Right lobe of liver (tissue), 6 donors: ENCODE measurements at regions not wholly inside any gene's neighbourhood (a gene's known extent, or its start where the extent isn't known, plus 50 kb on each side); places are given as distances from the start of the nearest gene placed in this dataset.

Source experiments
- ATAC-seq, 4 donors: fragments of 200-7000 bp; cut with Tn5 transposase; one replicate each; pipeline ENCODE4 v1.9.1; 2020; ENCODE audit warnings: mild to moderate bottlenecking in 4 of 4, moderate library complexity in 4 of 4
- DNase-seq, 3 donors: peaks; one replicate each; pipeline ENCODE4 v3.0.0-alpha.2; 2020
- H3K27ac ChIP-seq, 3 donors: fragments of 200-600 bp; one replicate each; pipeline ENCODE4 v1.8.0; 2022
- H3K27me3 ChIP-seq, 2 donors: fragments of 200-600 bp; one replicate each; pipeline ENCODE4 v1.8.0; 2022
- H3K36me3 ChIP-seq, 4 donors: fragments of 200-600 bp; sonication (generic) in 1 of 4; one replicate each; pipeline versions ENCODE4 v1.5.1 to v1.8.0; 2017 to 2022; ENCODE audit warnings: control low read depth in 1 of 4
- H3K4me1 ChIP-seq, 4 donors: fragments of 200-600 bp; sonication (generic) in 1 of 4; one replicate each; pipeline versions ENCODE4 v1.5.1 to v1.8.0; 2017 to 2022; ENCODE audit warnings: control low read depth in 1 of 4
- H3K4me3 ChIP-seq, 3 donors: fragments of 200-600 bp; one replicate each; pipeline ENCODE4 v1.8.0; 2022
- H3K9me3 ChIP-seq, 4 donors: fragments of 200-600 bp; sonication (generic) in 1 of 4; one replicate each; pipeline versions ENCODE4 v1.5.1 to v1.8.0; 2017 to 2022; ENCODE audit warnings: control low read depth in 1 of 4
- POLR2A ChIP-seq: fragments of 450-650 bp; IDR thresholded peaks from one replicate; pipeline ENCODE4 v1.6.1; 2017; ENCODE audit warnings: antibody characterized with exemption, mild to moderate bottlenecking
- WGBS: methylation state at CpG from one replicate; pipeline ENCODE4 v1.1.6; 2018; ENCODE audit warnings: low coverage, low lambda C conversion rate; ENCODE audit not compliant: insufficient coverage; ENCODE audit errors: missing lambda C conversion rate; 5-methylcytosine and 5-hydroxymethylcytosine counted together
- intact Hi-C, 2 donors: fragments of 100-400 bp; cut with DNase I; formaldehyde crosslinking; loops; one replicate each; pipeline versions ENCODE4 v1.11.2 to v1.14.1; 2022
- TF ChIP-seq, protein P1 (sequence below), 4 donors: fragments of 200-600 bp in 3 of 4; fragments of 450-650 bp in 1 of 4; IDR thresholded peaks; one replicate each; pipeline versions ENCODE4 v1.5.1 to v1.8.0; 2016 to 2022; ENCODE audit warnings: antibody characterized with exemption in 4 of 4, mild to moderate bottlenecking in 2 of 4
- donor health status: DM: no; HTN: yes; CAD: no.
- donor health status: DM: no; HTN: no; CAD: no.
- donor health status: DM: no; HTN: no; CAD: no.
- donor health status: DM: no; HTN: yes; CAD: no.
- donor health status: DM: no; HTN: yes; CAD: no.

DNA sequence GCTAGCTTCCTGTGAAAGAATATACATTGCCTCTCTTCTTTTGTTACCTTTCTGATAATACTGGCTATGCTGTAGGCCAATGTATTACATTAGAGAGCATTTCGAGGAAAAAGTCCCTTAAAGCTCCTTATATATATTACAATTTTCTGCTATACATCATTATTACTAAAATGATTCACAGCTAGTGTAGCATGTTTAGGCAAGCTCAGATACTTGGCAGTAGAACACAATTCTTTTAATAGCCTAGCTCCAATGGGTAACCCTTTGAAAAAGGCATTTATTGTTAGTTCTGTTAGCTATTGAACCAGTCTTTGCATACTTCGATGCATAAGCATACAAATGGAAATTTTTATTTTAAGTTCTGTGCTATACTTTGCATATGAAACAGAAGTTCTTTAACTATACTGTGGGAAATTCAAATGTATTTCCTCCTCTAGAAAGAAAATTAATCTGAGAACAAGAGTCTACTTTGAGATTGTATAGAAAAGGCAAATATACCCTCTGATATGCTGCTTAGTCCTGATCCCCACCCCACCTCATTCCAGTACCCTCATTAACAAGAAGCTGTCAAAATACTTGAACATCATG lies 55.6 kb upstream of the SKAP2 start:
- Histone ChIP-seq H3K36me3 (no peaks in the 10 kb centered on the region), H3K27ac (no peak overlapping the region), H3K27me3 (no peaks in the 10 kb centered on the region), H3K9me3 (no peaks in the 10 kb centered on the region), H3K4me1 (no peaks in the 10 kb centered on the region), H3K4me3 (no peak overlapping the region)
- intact Hi-C loops: no loop called here
- 56% methylated on average over 2 of the region's 2 CpGs for WGBS
- DNase-seq (no peak), ATAC-seq (no peak)
- no peak for TF ChIP-seq POLR2A
- TF ChIP-seq, protein P1, sequence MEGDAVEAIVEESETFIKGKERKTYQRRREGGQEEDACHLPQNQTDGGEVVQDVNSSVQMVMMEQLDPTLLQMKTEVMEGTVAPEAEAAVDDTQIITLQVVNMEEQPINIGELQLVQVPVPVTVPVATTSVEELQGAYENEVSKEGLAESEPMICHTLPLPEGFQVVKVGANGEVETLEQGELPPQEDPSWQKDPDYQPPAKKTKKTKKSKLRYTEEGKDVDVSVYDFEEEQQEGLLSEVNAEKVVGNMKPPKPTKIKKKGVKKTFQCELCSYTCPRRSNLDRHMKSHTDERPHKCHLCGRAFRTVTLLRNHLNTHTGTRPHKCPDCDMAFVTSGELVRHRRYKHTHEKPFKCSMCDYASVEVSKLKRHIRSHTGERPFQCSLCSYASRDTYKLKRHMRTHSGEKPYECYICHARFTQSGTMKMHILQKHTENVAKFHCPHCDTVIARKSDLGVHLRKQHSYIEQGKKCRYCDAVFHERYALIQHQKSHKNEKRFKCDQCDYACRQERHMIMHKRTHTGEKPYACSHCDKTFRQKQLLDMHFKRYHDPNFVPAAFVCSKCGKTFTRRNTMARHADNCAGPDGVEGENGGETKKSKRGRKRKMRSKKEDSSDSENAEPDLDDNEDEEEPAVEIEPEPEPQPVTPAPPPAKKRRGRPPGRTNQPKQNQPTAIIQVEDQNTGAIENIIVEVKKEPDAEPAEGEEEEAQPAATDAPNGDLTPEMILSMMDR (IDR thresholded peaks at IDR 0.05): no peak

DNA sequence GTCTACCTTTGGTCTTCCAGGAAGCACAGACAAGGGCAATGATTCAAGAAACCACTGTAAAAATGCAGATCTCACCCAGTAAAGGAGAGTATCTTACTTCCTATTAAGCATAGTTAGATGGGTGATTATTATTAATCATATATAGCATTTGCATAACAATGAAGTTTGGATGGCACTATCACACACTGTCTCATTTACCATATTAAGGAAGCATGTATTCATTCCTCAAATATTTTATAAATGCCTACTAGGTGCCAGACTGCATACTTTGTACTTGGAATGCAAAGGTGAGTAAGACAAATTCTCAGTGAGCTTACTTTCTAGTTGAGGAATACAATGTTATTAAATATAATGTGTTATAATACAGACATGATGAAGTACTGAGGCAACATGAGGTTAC lies 53.9 kb upstream of the SKAP2 start:
- TF ChIP-seq POLR2A: no peak
- TF ChIP-seq, protein P1 (IDR thresholded peaks at IDR 0.05): no peak
- H3K4me3 ChIP-seq: no peak overlapping the region
- H3K27ac ChIP-seq: no peak overlapping the region
- intact Hi-C loops: no loop called here
- DNase-seq (no peak), ATAC-seq (no peak)
- H3K9me3 ChIP-seq: no peaks in the 10 kb centered on the region
- H3K36me3 ChIP-seq: no peaks in the 10 kb centered on the region
- no peaks in the 10 kb centered on the region for H3K4me1 ChIP-seq
- H3K27me3 ChIP-seq: no peaks in the 10 kb centered on the region

DNA sequence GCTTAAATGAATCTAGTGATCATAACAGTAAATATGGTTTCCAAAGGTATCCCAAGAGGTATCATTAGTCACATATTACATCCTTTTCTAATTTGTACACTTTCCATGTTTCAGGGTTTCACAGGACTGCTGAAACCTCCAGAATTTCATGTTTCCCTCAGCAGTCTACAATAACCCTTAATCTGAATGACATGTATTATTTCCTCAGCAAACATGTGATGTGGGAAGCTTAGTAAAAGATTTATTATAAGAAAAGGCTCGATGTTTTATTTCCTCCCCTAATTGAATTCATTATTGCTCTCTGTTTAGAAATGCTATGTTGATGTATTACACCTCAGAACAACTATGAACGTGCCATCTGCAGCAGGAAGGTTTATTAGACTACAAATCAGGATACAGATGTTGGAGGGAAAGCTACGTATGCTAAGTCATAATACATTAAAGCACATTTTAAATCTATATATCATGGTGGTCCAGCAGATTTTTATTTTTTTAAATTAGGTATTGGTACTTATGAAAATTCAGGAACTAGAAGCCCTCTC lies 52.5 kb upstream of the SKAP2 start:
- intact Hi-C loops: no loop called here
- H3K36me3 ChIP-seq: no peaks in the 10 kb centered on the region
- no peaks in the 10 kb centered on the region for H3K9me3 ChIP-seq
- H3K27me3 ChIP-seq: no peaks in the 10 kb centered on the region
- no peaks in the 10 kb centered on the region for H3K4me1 ChIP-seq
- no peak for ATAC-seq
- 49% methylated on average over 3 of the region's 3 CpGs for WGBS
- TF ChIP-seq POLR2A: no peak
- TF ChIP-seq, protein P1 (IDR thresholded peaks at IDR 0.05): no peak
- DNase-seq: no peak
- no peak overlapping the region for H3K27ac ChIP-seq
- H3K4me3 ChIP-seq: no peak overlapping the region

DNA sequence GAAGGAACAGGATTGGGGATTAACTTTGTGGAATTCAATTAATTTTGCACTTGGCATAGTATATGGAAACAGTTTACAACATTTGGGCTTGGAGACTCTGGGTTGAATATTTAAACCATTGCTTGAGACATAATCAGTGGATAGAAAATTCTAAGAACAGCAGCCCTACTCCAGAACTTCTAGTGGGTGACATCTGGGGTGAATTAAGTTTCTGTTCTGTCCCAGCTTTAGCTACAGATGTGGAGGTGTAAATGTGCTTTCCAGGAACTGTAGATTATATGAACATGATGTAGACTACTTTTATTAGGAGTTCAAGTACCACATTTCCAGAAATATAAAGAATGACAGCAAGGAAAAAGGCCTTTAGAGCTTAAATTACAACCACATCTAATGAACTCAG lies 51.9 kb upstream of the SKAP2 start:
- intact Hi-C loops: no loop called here
- Histone ChIP-seq H3K4me3 (no peak overlapping the region), H3K27me3 (no peaks in the 10 kb centered on the region), H3K36me3 (no peaks in the 10 kb centered on the region), H3K9me3 (no peaks in the 10 kb centered on the region), H3K27ac (no peak overlapping the region), H3K4me1 (no peaks in the 10 kb centered on the region)
- ATAC-seq: no peak
- DNase-seq: no peak
- TF ChIP-seq, protein P1 (IDR thresholded peaks at IDR 0.05): no peak
- TF ChIP-seq POLR2A: no peak
